PFSK-1 (cell line): ENCODE measurements at regions not wholly inside any gene's neighbourhood (a gene's known extent, or its start where the extent isn't known, plus 50 kb on each side); places are given as distances from the start of the nearest gene placed in this dataset.

ENCODE experiments used
- POLR2AphosphoS5 ChIP-seq: IDR thresholded peaks from 2 replicates; pipeline ENCODE4 v1.6.1; 2012; ENCODE audit warnings: low read depth, mild to moderate bottlenecking, control low read depth, low read length, moderate library complexity
- TAF1 ChIP-seq: IDR thresholded peaks from 2 replicates; pipeline ENCODE4 v1.6.1; 2012; ENCODE audit warnings: low read length, control low read depth, borderline replicate concordance; ENCODE audit not compliant: insufficient read depth

GRCh38 chr9:13896922-13897835, 416.8 kb downstream of the NFIB start:
- TF ChIP-seq POLR2AphosphoS5 = no peak
- no peak for TF ChIP-seq TAF1
